ENCODE measurements at regions not wholly inside any gene's neighbourhood (a gene's known extent, or its start where the extent isn't known, plus 50 kb on each side); places are given as distances from the start of the nearest gene placed in this dataset.
A peak's percentile ranks its signal among the peaks of the same experiment; 100 is the strongest.

GRCh38 chr17:77770331-77771105 is 188.0 kb upstream of the TNRC6C start:
- peak overlapping the region in 2 of 10 donors; percentile 37 for H3K27ac Mint-ChIP-seq
- ATAC-seq, result no peak
- DNase-seq, result peak in 1 of 10 donors; percentile 49
- H3K9me3 Mint-ChIP-seq, result peaks cover 0 to 1% (median 0%) of the 10 kb centered on the region in 9 donors
- no peak overlapping the region for H3K4me3 Mint-ChIP-seq
- no peaks in the 10 kb centered on the region for H3K36me3 Mint-ChIP-seq
- H3K4me1 Mint-ChIP-seq, result peaks cover 10 to 17% (median 13%) of the 10 kb centered on the region in 4 donors
- POLR2A ChIA-PET, result interaction anchor here (0.9 to 1.1 kb wide), 2 partner anchors 188 to 258 kb away, joined by 3 read pairs; partner anchors contain the start of gene TNRC6C
- peaks cover 0 to 2% (median 0%) of the 10 kb centered on the region in 5 donors for H3K27me3 Mint-ChIP-seq

GRCh38 chr17:77771145-77771544 is 187.4 kb upstream of the TNRC6C start:
- peaks cover 10 to 17% (median 13%) of the 10 kb centered on the region in 4 donors for H3K4me1 Mint-ChIP-seq
- H3K36me3 Mint-ChIP-seq, result no peaks in the 10 kb centered on the region
- peaks cover 0 to 1% (median 0%) of the 10 kb centered on the region in 9 donors for H3K9me3 Mint-ChIP-seq
- DNase-seq (no peak), ATAC-seq (no peak)
- POLR2A ChIA-PET, result interaction anchor here (1.1 kb wide), 1 partner anchor 187 kb away, joined by 3 read pairs; the partner anchor contains the start of gene TNRC6C
- no peak overlapping the region for H3K27ac Mint-ChIP-seq
- H3K4me3 Mint-ChIP-seq, result no peak overlapping the region
- peaks cover 0 to 2% (median 0%) of the 10 kb centered on the region in 5 donors for H3K27me3 Mint-ChIP-seq

- no peak overlapping the region for H3K4me3 Mint-ChIP-seq
- H3K9me3 Mint-ChIP-seq, result peaks cover 0 to 1% (median 0%) of the 10 kb centered on the region in 9 donors
- POLR2A ChIA-PET, result interaction anchor here (1.1 kb wide), 1 partner anchor 187 kb away, joined by 3 read pairs; the partner anchor contains the start of gene TNRC6C
- H3K27me3 Mint-ChIP-seq, result peaks cover 0 to 2% (median 0%) of the 10 kb centered on the region in 5 donors
- H3K4me1 Mint-ChIP-seq, result peaks cover 10 to 17% (median 13%) of the 10 kb centered on the region in 4 donors
- no peak overlapping the region for H3K27ac Mint-ChIP-seq
- ATAC-seq, result no peak
- H3K36me3 Mint-ChIP-seq, result no peaks in the 10 kb centered on the region
- DNase-seq, result peak in 1 of 10 donors; percentile 60
Observed at GRCh38 chr17:77771587-77771986, 186.9 kb upstream of the TNRC6C start.

GRCh38 chr17:77771998-77772397 is 186.5 kb upstream of the TNRC6C start:
- POLR2A ChIA-PET, result no interaction called here
- peaks cover 0 to 1% (median 0%) of the 10 kb centered on the region in 9 donors for H3K9me3 Mint-ChIP-seq
- peaks cover 10 to 17% (median 13%) of the 10 kb centered on the region in 4 donors for H3K4me1 Mint-ChIP-seq
- DNase-seq (peak in 1 of 10 donors; percentile 37), ATAC-seq (no peak)
- H3K27ac Mint-ChIP-seq, result peak overlapping the region in 4 of 10 donors; percentile 33 to 80 (median 72)
- H3K4me3 Mint-ChIP-seq, result no peak overlapping the region
- peaks cover 0 to 2% (median 0%) of the 10 kb centered on the region in 5 donors for H3K27me3 Mint-ChIP-seq
- H3K36me3 Mint-ChIP-seq, result no peaks in the 10 kb centered on the region

- peak overlapping the region in 2 of 10 donors; percentile 40 to 43 for H3K4me3 Mint-ChIP-seq
- no peaks in the 10 kb centered on the region for H3K27me3 Mint-ChIP-seq
- DNase-seq (peak; percentile 40 to 79 (median 64)), ATAC-seq (peak; percentile 93 to 99)
- no peaks in the 10 kb centered on the region for H3K36me3 Mint-ChIP-seq
- H3K9me3 Mint-ChIP-seq, result peaks cover 0 to 1% (median 0%) of the 10 kb centered on the region in 9 donors
- peak overlapping the region in 5 of 10 donors; percentile 33 to 80 (median 64) for H3K27ac Mint-ChIP-seq
- peaks cover 10 to 17% (median 13%) of the 10 kb centered on the region in 4 donors for H3K4me1 Mint-ChIP-seq
- POLR2A ChIA-PET, result interaction anchor here (1.0 to 2.9 kb wide), 2 partner anchors 183 to 185 kb away, joined by 4 to 15 read pairs; partner anchors contain the start of gene TNRC6C
Observed at GRCh38 chr17:77772461-77772897, 186.0 kb upstream of the TNRC6C start.

GRCh38 chr17:77772899-77773358 is 185.6 kb upstream of the TNRC6C start:
- Mint-ChIP-seq H3K4me1 (peaks cover 10 to 17% (median 13%) of the 10 kb centered on the region in 4 donors), H3K4me3 (peak overlapping the region in 2 of 10 donors; percentile 43 to 53), H3K27me3 (no peaks in the 10 kb centered on the region), H3K9me3 (peaks cover 0 to 1% (median 0%) of the 10 kb centered on the region in 9 donors), H3K36me3 (no peaks in the 10 kb centered on the region), H3K27ac (peak overlapping the region in 6 of 10 donors; percentile 9 to 80 (median 60))
- ATAC-seq, result peak; percentile 21
- DNase-seq, result peak in 2 of 10 donors; percentile 5 to 58
- POLR2A ChIA-PET, result interaction anchor here (1.0 to 2.9 kb wide), 3 partner anchors 18 to 185 kb away, joined by 4 to 15 read pairs (median 8); partner anchors contain the start of gene TNRC6C

- H3K36me3 Mint-ChIP-seq, result no peaks in the 10 kb centered on the region
- DNase-seq (peak in 1 of 10 donors; percentile 61), ATAC-seq (no peak)
- H3K4me3 Mint-ChIP-seq, result no peak overlapping the region
- peaks cover 0 to 1% (median 0%) of the 10 kb centered on the region in 9 donors for H3K9me3 Mint-ChIP-seq
- H3K4me1 Mint-ChIP-seq, result peaks cover 10 to 17% (median 13%) of the 10 kb centered on the region in 4 donors
- no peak overlapping the region for H3K27ac Mint-ChIP-seq
- POLR2A ChIA-PET, result interaction anchor here (0.6 to 2.9 kb wide), 3 partner anchors 8 to 184 kb away, joined by 5 to 15 read pairs (median 8); partner anchors contain the start of gene TNRC6C
- H3K27me3 Mint-ChIP-seq, result no peaks in the 10 kb centered on the region
Observed at GRCh38 chr17:77774182-77774581, 184.3 kb upstream of the TNRC6C start.

GRCh38 chr17:77778636-77779489 is 179.6 kb upstream of the TNRC6C start:
- no peak for DNase-seq
- Mint-ChIP-seq H3K27ac (peak overlapping the region in 1 of 10 donors; percentile 8), H3K4me3 (no peak overlapping the region), H3K36me3 (no peaks in the 10 kb centered on the region), H3K9me3 (peaks cover 0 to 1% (median 0%) of the 10 kb centered on the region in 9 donors), H3K4me1 (peaks cover 0 to 8% (median 2%) of the 10 kb centered on the region in 4 donors), H3K27me3 (no peaks in the 10 kb centered on the region)
- POLR2A ChIA-PET, result no interaction called here
- no peak for ATAC-seq

GRCh38 chr17:77779711-77780539 is 178.6 kb upstream of the TNRC6C start:
- H3K9me3 Mint-ChIP-seq, result no peaks in the 10 kb centered on the region
- DNase-seq, result no peak
- no peaks in the 10 kb centered on the region for H3K27me3 Mint-ChIP-seq
- H3K27ac Mint-ChIP-seq, result peak overlapping the region in 2 of 10 donors; percentile 52 to 53
- peaks cover 3 to 18% (median 11%) of the 10 kb centered on the region in 4 donors for H3K4me1 Mint-ChIP-seq
- POLR2A ChIA-PET, result no interaction called here
- no peak overlapping the region for H3K4me3 Mint-ChIP-seq
- ATAC-seq, result no peak
- no peaks in the 10 kb centered on the region for H3K36me3 Mint-ChIP-seq

GRCh38 chr17:77781536-77781935 is 177.0 kb upstream of the TNRC6C start:
- Mint-ChIP-seq H3K4me3 (no peak overlapping the region), H3K36me3 (no peaks in the 10 kb centered on the region), H3K9me3 (no peaks in the 10 kb centered on the region), H3K27ac (no peak overlapping the region), H3K4me1 (peaks cover 3 to 20% (median 11%) of the 10 kb centered on the region in 4 donors), H3K27me3 (no peaks in the 10 kb centered on the region)
- POLR2A ChIA-PET, result interaction anchor here (1.9 kb wide), 1 partner anchor 177 kb away, joined by 3 read pairs; the partner anchor contains the start of gene TNRC6C
- DNase-seq (no peak), ATAC-seq (no peak)

- Mint-ChIP-seq H3K4me3 (no peak overlapping the region), H3K27ac (peak overlapping the region in 3 of 10 donors; percentile 31 to 50 (median 34)), H3K4me1 (peaks cover 3 to 20% (median 11%) of the 10 kb centered on the region in 4 donors), H3K9me3 (no peaks in the 10 kb centered on the region), H3K36me3 (no peaks in the 10 kb centered on the region), H3K27me3 (no peaks in the 10 kb centered on the region)
- ATAC-seq (no peak), DNase-seq (no peak)
- POLR2A ChIA-PET, result interaction anchor here (1.9 kb wide), 1 partner anchor 176 kb away, joined by 3 read pairs; the partner anchor contains the start of gene TNRC6C
Observed at GRCh38 chr17:77782201-77782600, 176.3 kb upstream of the TNRC6C start.

All from naive thymus-derived CD8-positive, alpha-beta T cell (primary cell).